ENCODE measurements at regions not wholly inside any gene's neighbourhood (a gene's known extent, or its start where the extent isn't known, plus 50 kb on each side); places are given as distances from the start of the nearest gene placed in this dataset.

DNA sequence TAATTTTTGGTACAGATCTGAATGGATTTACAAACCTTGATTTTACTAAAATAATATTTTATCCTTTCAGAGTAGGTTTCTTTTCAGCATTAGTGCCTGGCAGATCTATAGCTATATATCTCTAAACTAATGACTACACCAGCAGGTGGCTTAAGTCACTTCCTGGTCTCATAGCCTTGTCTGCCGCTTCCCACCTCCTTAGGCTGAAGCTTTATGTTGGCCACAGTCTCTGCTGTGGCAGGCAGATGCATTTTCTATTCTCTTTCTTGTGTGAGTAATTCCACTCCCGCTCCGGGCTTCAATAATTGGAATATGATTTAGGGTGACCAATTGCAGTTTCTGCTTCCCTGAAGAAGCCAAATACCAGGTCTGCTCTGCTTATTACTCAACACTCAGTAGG is 226.8 kb upstream of the HS3ST5 start:
- Histone ChIP-seq H3K27ac (ENCODE audit: low read depth, low read length) (no peak overlapping the region), H3K4me3 (ENCODE audit: low read length) (no peak overlapping the region), H3K4me2 (ENCODE audit: low read length) (no peak overlapping the region), H3K9me2 (replicated peaks; ENCODE audit: control insufficient read depth, low read length) (no peaks in the 10 kb centered on the region), H4K20me1 (ENCODE audit: control insufficient read depth, insufficient read depth, low read depth, low read length) (no peaks in the 10 kb centered on the region), H3F3A (ENCODE audit: control insufficient read depth, insufficient read depth) (no peaks in the 10 kb centered on the region), H3K36me3 (ENCODE audit: control insufficient read depth, low read length) (no peaks in the 10 kb centered on the region), H3K4me1 (ENCODE audit: control insufficient read depth, low read length) (no peaks in the 10 kb centered on the region), H3K27me3 (ENCODE audit: control insufficient read depth, low read length) (no peaks in the 10 kb centered on the region), H3K79me2 (ENCODE audit: control insufficient read depth, low read length) (no peaks in the 10 kb centered on the region), H3K9me3 (ENCODE audit: control insufficient read depth, insufficient read depth, low read length) (no peaks in the 10 kb centered on the region)
- TF ChIP-seq CTCF (IDR thresholded peaks at IDR 0.05; ENCODE audit: low read depth, low read length, poor library complexity, severe bottlenecking) (no peak), EZH2phosphoT487 (IDR thresholded peaks at IDR 0.05; ENCODE audit: borderline replicate concordance, low read length) (no peak)

DNA sequence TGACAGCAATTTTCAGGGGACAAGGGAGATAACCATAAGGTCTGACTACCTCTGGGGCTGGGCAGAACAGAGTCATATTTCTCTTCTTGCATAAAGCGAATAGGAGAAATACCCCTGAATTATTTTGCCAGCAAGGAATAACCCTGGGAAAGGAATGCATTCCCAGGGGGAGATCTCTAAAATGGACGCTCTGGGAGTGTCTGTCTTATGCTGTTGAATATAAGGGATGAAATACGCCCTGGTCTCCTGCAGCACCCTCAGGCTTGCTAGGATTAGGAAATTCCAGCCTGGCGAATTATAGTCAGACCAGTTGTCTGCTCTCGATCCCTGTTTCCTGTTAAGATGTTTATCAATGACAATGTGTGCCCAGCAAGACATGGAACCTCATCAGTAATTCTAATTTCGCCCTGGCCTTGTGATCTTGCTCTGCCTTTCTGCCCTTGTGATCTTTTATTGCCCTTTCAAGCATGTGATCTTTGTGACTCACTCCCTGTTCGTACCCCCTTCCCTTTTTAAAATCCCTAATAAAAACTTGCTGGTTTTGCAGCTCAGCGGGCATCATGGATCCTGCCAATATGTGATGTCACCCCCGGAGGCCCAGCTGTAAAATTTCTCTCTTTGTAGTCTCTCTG is 221.6 kb upstream of the HS3ST5 start:
- Histone ChIP-seq H3K4me2 (ENCODE audit: low read length) (no peak overlapping the region), H3K4me3 (ENCODE audit: low read length) (no peak overlapping the region), H3K27me3 (ENCODE audit: control insufficient read depth, low read length) (no peaks in the 10 kb centered on the region), H3F3A (ENCODE audit: control insufficient read depth, insufficient read depth) (no peaks in the 10 kb centered on the region), H4K20me1 (ENCODE audit: control insufficient read depth, insufficient read depth, low read depth, low read length) (no peaks in the 10 kb centered on the region), H3K79me2 (ENCODE audit: control insufficient read depth, low read length) (no peaks in the 10 kb centered on the region), H3K36me3 (ENCODE audit: control insufficient read depth, low read length) (no peaks in the 10 kb centered on the region), H3K9me2 (replicated peaks; ENCODE audit: control insufficient read depth, low read length) (no peaks in the 10 kb centered on the region), H3K4me1 (ENCODE audit: control insufficient read depth, low read length) (no peaks in the 10 kb centered on the region), H3K27ac (ENCODE audit: low read depth, low read length) (no peak overlapping the region), H3K9me3 (ENCODE audit: control insufficient read depth, insufficient read depth, low read length) (no peaks in the 10 kb centered on the region)
- no peak for TF ChIP-seq CTCF (IDR thresholded peaks at IDR 0.05; ENCODE audit: low read depth, low read length, poor library complexity, severe bottlenecking)

GRCh38 chr6:114559419-114559818 is 216.6 kb upstream of the HS3ST5 start:
- no peaks in the 10 kb centered on the region for H3K9me3 ChIP-seq (ENCODE audit: control insufficient read depth, insufficient read depth, low read length)
- no peaks in the 10 kb centered on the region for H4K20me1 ChIP-seq (ENCODE audit: control insufficient read depth, insufficient read depth, low read depth, low read length)
- H3K4me1 ChIP-seq (ENCODE audit: control insufficient read depth, low read length): no peaks in the 10 kb centered on the region
- no peaks in the 10 kb centered on the region for H3K36me3 ChIP-seq (ENCODE audit: control insufficient read depth, low read length)
- TF ChIP-seq EZH2phosphoT487 (IDR thresholded peaks at IDR 0.05; ENCODE audit: borderline replicate concordance, low read length): no peak
- no peak for TF ChIP-seq CTCF (IDR thresholded peaks at IDR 0.05; ENCODE audit: low read depth, low read length, poor library complexity, severe bottlenecking)
- no peak overlapping the region for H3K27ac ChIP-seq (ENCODE audit: low read depth, low read length)
- no peaks in the 10 kb centered on the region for H3K9me2 ChIP-seq (replicated peaks; ENCODE audit: control insufficient read depth, low read length)
- H3K79me2 ChIP-seq (ENCODE audit: control insufficient read depth, low read length): no peaks in the 10 kb centered on the region
- H3F3A ChIP-seq (ENCODE audit: control insufficient read depth, insufficient read depth): no peaks in the 10 kb centered on the region
- no peak overlapping the region for H3K4me3 ChIP-seq (ENCODE audit: low read length)
- no peak overlapping the region for H3K4me2 ChIP-seq (ENCODE audit: low read length)
- H3K27me3 ChIP-seq (ENCODE audit: control insufficient read depth, low read length): no peaks in the 10 kb centered on the region
